ENCODE measurements at regions not wholly inside any gene's neighbourhood (a gene's known extent, or its start where the extent isn't known, plus 50 kb on each side); places are given as distances from the start of the nearest gene placed in this dataset.
"Not testable (repeated sequence)": the region's sequence is repeated elsewhere in the genome, so short reads cannot be mapped to it uniquely, and the experiment has no call there.

GRCh38 chr16:88309174-88309907 lies 73.4 kb upstream of the ZNF469 start:
- TF ChIP-seq CTCF (IDR thresholded peaks at IDR 0.05; ENCODE audit: borderline replicate concordance, extremely low read depth, low read length, poor library complexity, severe bottlenecking), result no peak
- TF ChIP-seq EZH2 (IDR thresholded peaks at IDR 0.05; ENCODE audit: borderline replicate concordance, low read depth, low read length, severe bottlenecking), result no peak
- no peak overlapping the region for H2AFZ ChIP-seq (ENCODE audit: low read depth, low read length)
- no peak for ATAC-seq (ENCODE audit: insufficient read depth, low read depth)
- H3K27ac ChIP-seq (ENCODE audit: low read length), result no peak overlapping the region
- H3K4me3 ChIP-seq (ENCODE audit: low read depth in 1 of 2, low read length in 2 of 2), result no peak overlapping the region
- DNase-seq, result no peak
- no peaks in the 10 kb centered on the region for H3K27me3 ChIP-seq (ENCODE audit: insufficient read depth, low read length, poor library complexity)
- no peaks in the 10 kb centered on the region for H3K79me2 ChIP-seq (ENCODE audit: insufficient read depth, low read length)
- H3K4me1 ChIP-seq (ENCODE audit: insufficient read depth, low read length), result no peaks in the 10 kb centered on the region
- no peak overlapping the region for H3K9ac ChIP-seq (ENCODE audit: low read depth, low read length)
- H3K9me3 ChIP-seq (ENCODE audit: insufficient read depth, low read length, severe bottlenecking), result peaks cover 4% of the 10 kb centered on the region
- no peaks in the 10 kb centered on the region for H4K20me1 ChIP-seq (ENCODE audit: insufficient read depth, low read length)
- H3K4me2 ChIP-seq (ENCODE audit: insufficient read depth, low read length), result no peak overlapping the region
- no peaks in the 10 kb centered on the region for H3K36me3 ChIP-seq (ENCODE audit: insufficient read depth, low read length)

- Histone ChIP-seq H3K9me3 (ENCODE audit: insufficient read depth, low read length, severe bottlenecking) (peaks cover 4% of the 10 kb centered on the region), H3K4me1 (ENCODE audit: insufficient read depth, low read length) (no peaks in the 10 kb centered on the region), H3K4me3 (ENCODE audit: low read depth in 1 of 2, low read length in 2 of 2) (no peak overlapping the region), H4K20me1 (ENCODE audit: insufficient read depth, low read length) (no peaks in the 10 kb centered on the region), H3K36me3 (ENCODE audit: insufficient read depth, low read length) (no peaks in the 10 kb centered on the region), H3K4me2 (ENCODE audit: insufficient read depth, low read length) (no peak overlapping the region), H3K79me2 (ENCODE audit: insufficient read depth, low read length) (no peaks in the 10 kb centered on the region), H2AFZ (ENCODE audit: low read depth, low read length) (no peak overlapping the region), H3K27ac (ENCODE audit: low read length) (no peak overlapping the region), H3K9ac (ENCODE audit: low read depth, low read length) (no peak overlapping the region), H3K27me3 (ENCODE audit: insufficient read depth, low read length, poor library complexity) (no peaks in the 10 kb centered on the region)
- TF ChIP-seq CTCF (IDR thresholded peaks at IDR 0.05; ENCODE audit: borderline replicate concordance, extremely low read depth, low read length, poor library complexity, severe bottlenecking) (peak; percentile 24), EZH2 (IDR thresholded peaks at IDR 0.05; ENCODE audit: borderline replicate concordance, low read depth, low read length, severe bottlenecking) (no peak)
- DNase-seq (no peak), ATAC-seq (ENCODE audit: insufficient read depth, low read depth) (no peak)
Observed at GRCh38 chr16:88309908-88310265, 72.9 kb upstream of the ZNF469 start.

- ATAC-seq (ENCODE audit: insufficient read depth, low read depth) (no peak), DNase-seq (no peak)
- no peaks in the 10 kb centered on the region for H3K4me1 ChIP-seq (ENCODE audit: insufficient read depth, low read length)
- no peaks in the 10 kb centered on the region for H3K27me3 ChIP-seq (ENCODE audit: insufficient read depth, low read length, poor library complexity)
- no peak overlapping the region for H3K4me3 ChIP-seq (ENCODE audit: low read depth in 1 of 2, low read length in 2 of 2)
- no peaks in the 10 kb centered on the region for H3K36me3 ChIP-seq (ENCODE audit: insufficient read depth, low read length)
- no peak overlapping the region for H2AFZ ChIP-seq (ENCODE audit: low read depth, low read length)
- TF ChIP-seq CTCF (IDR thresholded peaks at IDR 0.05; ENCODE audit: borderline replicate concordance, extremely low read depth, low read length, poor library complexity, severe bottlenecking) (no peak), EZH2 (IDR thresholded peaks at IDR 0.05; ENCODE audit: borderline replicate concordance, low read depth, low read length, severe bottlenecking) (no peak)
- no peak overlapping the region for H3K4me2 ChIP-seq (ENCODE audit: insufficient read depth, low read length)
- no peaks in the 10 kb centered on the region for H4K20me1 ChIP-seq (ENCODE audit: insufficient read depth, low read length)
- H3K9ac ChIP-seq (ENCODE audit: low read depth, low read length), result no peak overlapping the region
- H3K79me2 ChIP-seq (ENCODE audit: insufficient read depth, low read length), result no peaks in the 10 kb centered on the region
- no peak overlapping the region for H3K27ac ChIP-seq (ENCODE audit: low read length)
- no peaks in the 10 kb centered on the region for H3K9me3 ChIP-seq (ENCODE audit: insufficient read depth, low read length, severe bottlenecking)
Observed at GRCh38 chr16:88310796-88311605, 71.8 kb upstream of the ZNF469 start.

GRCh38 chr16:88311860-88312259 lies 70.9 kb upstream of the ZNF469 start:
- H3K27ac ChIP-seq (ENCODE audit: low read length); H2AFZ ChIP-seq (ENCODE audit: low read depth, low read length); H3K9me3 ChIP-seq (ENCODE audit: insufficient read depth, low read length, severe bottlenecking); H3K4me1 ChIP-seq (ENCODE audit: insufficient read depth, low read length); H3K79me2 ChIP-seq (ENCODE audit: insufficient read depth, low read length); H3K36me3 ChIP-seq (ENCODE audit: insufficient read depth, low read length); DNase-seq; H3K4me2 ChIP-seq (ENCODE audit: insufficient read depth, low read length); ATAC-seq (ENCODE audit: insufficient read depth, low read depth); H3K27me3 ChIP-seq (ENCODE audit: insufficient read depth, low read length, poor library complexity); H4K20me1 ChIP-seq (ENCODE audit: insufficient read depth, low read length); H3K9ac ChIP-seq (ENCODE audit: low read depth, low read length); H3K4me3 ChIP-seq (ENCODE audit: low read depth in 1 of 2, low read length in 2 of 2): not testable (repeated sequence)
